Stomach (tissue), 8 donors: ENCODE measurements at regions not wholly inside any gene's neighbourhood (a gene's known extent, or its start where the extent isn't known, plus 50 kb on each side); places are given as distances from the start of the nearest gene placed in this dataset.

Experiments used
- DNase-seq, 2 donors: peaks; one replicate each; pipeline versions ENCODE4 v3.0.0 to v3.0.0-alpha.2; 2013 to 2019
- H3K27ac ChIP-seq, 5 donors: fragments of 200-600 bp in 4 of 5; sonication (generic) in 4 of 5; one replicate each; pipeline ENCODE4 v1.5.1; 2013 to 2019; ENCODE audit warnings: mild to moderate bottlenecking in 1 of 5, moderate library complexity in 1 of 5
- H3K27me3 ChIP-seq, 3 donors: fragments of 200-600 bp; sonication (generic); one replicate each; pipeline ENCODE4 v1.5.1; 2017 to 2019; ENCODE audit warnings: mixed run types in 1 of 3
- H3K36me3 ChIP-seq, 4 donors: fragments of 200-600 bp; sonication (generic); 1 replicate in 3 of 4; 2 replicates in 1 of 4; pipeline ENCODE4 v1.5.1; 2016 to 2019
- H3K4me1 ChIP-seq, 4 donors: fragments of 200-600 bp; sonication (generic); one replicate each; pipeline ENCODE4 v1.5.1; 2016 to 2019
- H3K4me3 ChIP-seq, 4 donors: fragments of 200-600 bp; sonication (generic) in 3 of 4; one replicate each; pipeline ENCODE4 v1.5.1; 2016 to 2019; ENCODE audit warnings: mild to moderate bottlenecking in 1 of 4
- H3K9me3 ChIP-seq, 4 donors: fragments of 200-600 bp; sonication (generic); one replicate each; pipeline ENCODE4 v1.5.1; 2016 to 2019
- CTCF ChIP-seq, 7 experiments: fragments of 450-650 bp in 4 of 7; fragments of 200-600 bp in 3 of 7; sonication (generic) in 3 of 7; IDR thresholded peaks; one replicate each; pipeline ENCODE4 v1.5.1; 2016 to 2019; ENCODE audit warnings: antibody characterized with exemption in 7 of 7, control low read depth in 2 of 7, mild to moderate bottlenecking in 1 of 7
- EP300 ChIP-seq: sonication (generic); formaldehyde crosslinking; IDR thresholded peaks from one replicate; pipeline ENCODE4 v1.6.1; 2017; ENCODE audit warnings: antibody characterized with exemption
- POLR2A ChIP-seq, 4 donors: fragments of 450-650 bp; IDR thresholded peaks; one replicate each; pipeline ENCODE4 v1.6.1; 2016; ENCODE audit warnings: antibody characterized with exemption in 4 of 4, control low read depth in 2 of 4, mild to moderate bottlenecking in 1 of 4, moderate library complexity in 1 of 4
- POLR2AphosphoS5 ChIP-seq, 3 donors: sonication (generic); formaldehyde crosslinking; IDR thresholded peaks; one replicate each; pipeline ENCODE4 v1.6.1; 2016; ENCODE audit warnings: antibody characterized with exemption in 3 of 3
- WGBS, 5 donors: extraction: QIAGEN DNeasy Blood & Tissue Kit in 3 of 5; methylation state at CpG; one replicate each; pipeline versions ENCODE4 v1.1.5 to v1.1.7; 2013 to 2018; 5-methylcytosine and 5-hydroxymethylcytosine counted together
- intact Hi-C: fragments of 100-400 bp; cut with DNase I; formaldehyde crosslinking; loops from one replicate; pipeline ENCODE4 v1.15.1; 2023; ENCODE audit warnings: low total_unique reads
- donor health status: healthy with polysubstance abuse.
- donor health status: Bipolar disorder and iron deficiency.
- donor health status: healthy.

- 57 to 69% (median 65%) methylated on average over 15 to 16 of the region's 16 CpGs for WGBS, 5 donors
- intact Hi-C loops, result no loop called here
These were observed 81.7 kb upstream of the ARHGEF7 start for GRCh38 chr13:111033172-111034130.

GRCh38 chr13:111031531-111031961 is 83.6 kb upstream of the ARHGEF7 start:
- H3K4me1 ChIP-seq, result no peaks in the 10 kb centered on the region
- no peak for DNase-seq
- no peaks in the 10 kb centered on the region for H3K36me3 ChIP-seq
- H3K4me3 ChIP-seq, result no peak overlapping the region
- intact Hi-C loops, result no loop called here
- WGBS, 5 donors, result 52 to 88% (median 81%) methylated on average over 6 to 8 of the region's 8 CpGs
- peaks cover 0 to 30% (median 0%) of the 10 kb centered on the region in 3 donors for H3K27me3 ChIP-seq
- H3K9me3 ChIP-seq, result no peaks in the 10 kb centered on the region
- TF ChIP-seq EP300 (no peak), POLR2AphosphoS5 (IDR thresholded peaks at IDR 0.05) (no peak), CTCF (IDR thresholded peaks at IDR 0.05) (no peak), POLR2A (IDR thresholded peaks at IDR 0.05) (no peak)
- no peak overlapping the region for H3K27ac ChIP-seq

More at GRCh38 chr13:111033172-111034130, 81.7 kb upstream of the ARHGEF7 start:
- no peak for TF ChIP-seq CTCF (IDR thresholded peaks at IDR 0.05)
- TF ChIP-seq POLR2AphosphoS5 (IDR thresholded peaks at IDR 0.05), result no peak
- no peak for TF ChIP-seq EP300
- TF ChIP-seq POLR2A (IDR thresholded peaks at IDR 0.05), result no peak
- Histone ChIP-seq H3K36me3 (no peaks in the 10 kb centered on the region), H3K4me1 (no peaks in the 10 kb centered on the region), H3K27me3 (peaks cover 0 to 36% (median 0%) of the 10 kb centered on the region in 3 donors), H3K4me3 (no peak overlapping the region), H3K9me3 (no peaks in the 10 kb centered on the region), H3K27ac (no peak overlapping the region)
- DNase-seq, result no peak

GRCh38 chr13:111029957-111030609 is 85.0 kb upstream of the ARHGEF7 start:
- Histone ChIP-seq H3K27me3 (peaks cover 0 to 30% (median 0%) of the 10 kb centered on the region in 3 donors), H3K4me1 (no peaks in the 10 kb centered on the region), H3K9me3 (no peaks in the 10 kb centered on the region), H3K4me3 (no peak overlapping the region), H3K27ac (no peak overlapping the region), H3K36me3 (no peaks in the 10 kb centered on the region)
- intact Hi-C loops, result no loop called here
- DNase-seq, result no peak
- WGBS, 5 donors, result 89 to 92% (median 91%) methylated on average over 15 to 29 of the region's 29 CpGs
- TF ChIP-seq EP300 (no peak), CTCF (IDR thresholded peaks at IDR 0.05) (no peak), POLR2AphosphoS5 (IDR thresholded peaks at IDR 0.05) (no peak), POLR2A (IDR thresholded peaks at IDR 0.05) (no peak)
